DOHH2 (cell line): ENCODE measurements at regions not wholly inside any gene's neighbourhood (a gene's known extent, or its start where the extent isn't known, plus 50 kb on each side); places are given as distances from the start of the nearest gene placed in this dataset.

Experiments
- H3F3A ChIP-seq: fragments of 200-600 bp; sonication (generic), shearing (Covaris generic); 2 replicates; pipeline ENCODE4 v1.6.0; 2016; ENCODE audit warnings: antibody characterized with exemption, mild to moderate bottlenecking; ENCODE audit not compliant: control insufficient read depth, insufficient read depth
- H3K27ac ChIP-seq: fragments of 200-600 bp; sonication (generic); 2 replicates; pipeline ENCODE4 v1.5.1; 2014; ENCODE audit warnings: low read depth, mild to moderate bottlenecking, low read length, moderate library complexity
- H3K27me3 ChIP-seq: fragments of 200-600 bp; sonication (generic); 2 replicates; pipeline ENCODE4 v1.6.1; 2014; ENCODE audit warnings: mild to moderate bottlenecking, low read length, mixed read lengths; ENCODE audit not compliant: control insufficient read depth
- H3K36me3 ChIP-seq: fragments of 200-600 bp; sonication (generic); 2 replicates; pipeline ENCODE4 v1.6.1; 2014; ENCODE audit warnings: mild to moderate bottlenecking, low read length, moderate library complexity, mixed read lengths; ENCODE audit not compliant: control insufficient read depth
- H3K4me1 ChIP-seq: fragments of 200-600 bp; sonication (generic); 2 replicates; pipeline ENCODE4 v1.6.1; 2014; ENCODE audit warnings: mild to moderate bottlenecking, low read length, mixed read lengths; ENCODE audit not compliant: control insufficient read depth
- H3K4me2 ChIP-seq: fragments of 200-600 bp; sonication (generic); 2 replicates; pipeline ENCODE4 v1.6.0; 2014; ENCODE audit warnings: mild to moderate bottlenecking, low read length, moderate library complexity
- H3K4me3 ChIP-seq: fragments of 200-600 bp; sonication (generic); 2 replicates; pipeline ENCODE4 v1.5.1; 2014; ENCODE audit warnings: mild to moderate bottlenecking, low read length, mixed read lengths
- H3K79me2 ChIP-seq: fragments of 200-600 bp; sonication (generic); 2 replicates; pipeline ENCODE4 v1.6.1; 2014; ENCODE audit warnings: mild to moderate bottlenecking, low read length, mixed read lengths; ENCODE audit not compliant: control insufficient read depth
- H3K9me2 ChIP-seq: fragments of 200-600 bp; sonication (generic); replicated peaks from 2 replicates; pipeline ENCODE4 v1.6.1; 2014; ENCODE audit warnings: mild to moderate bottlenecking, low read length, mixed read lengths; ENCODE audit not compliant: control insufficient read depth
- H3K9me3 ChIP-seq: fragments of 200-600 bp; sonication (generic); 2 replicates; pipeline ENCODE4 v1.6.1; 2014; ENCODE audit warnings: antibody characterized with exemption, low read length, mixed read lengths; ENCODE audit not compliant: control insufficient read depth, insufficient read depth
- H4K20me1 ChIP-seq: fragments of 200-600 bp; sonication (generic); 2 replicates; pipeline ENCODE4 v1.6.0; 2014; ENCODE audit warnings: low read depth, mild to moderate bottlenecking, antibody characterized with exemption, low read length, moderate library complexity; ENCODE audit not compliant: control insufficient read depth, insufficient read depth
- CTCF ChIP-seq: fragments of 200-600 bp; sonication (generic); IDR thresholded peaks from one replicate; pipeline ENCODE4 v1.5.1; 2014; ENCODE audit warnings: antibody characterized with exemption, mild to moderate bottlenecking, low read depth, low read length; ENCODE audit not compliant: poor library complexity, severe bottlenecking
- EZH2phosphoT487 ChIP-seq: fragments of 200-600 bp; sonication (generic); IDR thresholded peaks from 2 replicates; pipeline ENCODE4 v1.6.1; 2017; ENCODE audit warnings: borderline replicate concordance, mild to moderate bottlenecking, antibody characterized with exemption, low read length, moderate library complexity, mixed read lengths

DNA sequence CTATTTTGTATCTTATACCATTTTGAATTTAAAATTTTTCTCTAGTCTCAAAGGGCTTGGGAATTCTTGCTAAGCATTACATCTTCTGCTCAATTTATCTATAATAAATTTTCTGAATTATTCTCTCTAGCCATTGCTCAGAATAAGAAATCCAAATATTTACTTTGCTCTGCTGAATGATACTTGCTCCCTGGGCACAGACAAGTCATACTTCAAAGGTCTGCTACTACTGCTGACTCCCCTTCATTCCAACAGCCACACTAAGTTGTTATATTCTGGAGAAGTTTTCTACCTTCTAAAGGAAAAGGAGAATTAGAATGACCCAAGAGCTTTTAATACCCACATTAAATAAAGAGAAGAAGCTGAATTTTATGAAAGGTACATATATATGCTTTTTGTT is 460.3 kb upstream of the ZNF717 start:
- Histone ChIP-seq H4K20me1 (no peaks in the 10 kb centered on the region), H3K9me2 (no peaks in the 10 kb centered on the region), H3F3A (no peaks in the 10 kb centered on the region), H3K4me2 (no peak overlapping the region), H3K27ac (no peak overlapping the region), H3K9me3 (no peaks in the 10 kb centered on the region), H3K36me3 (no peaks in the 10 kb centered on the region), H3K27me3 (no peaks in the 10 kb centered on the region), H3K79me2 (no peaks in the 10 kb centered on the region), H3K4me1 (no peaks in the 10 kb centered on the region), H3K4me3 (no peak overlapping the region)
- TF ChIP-seq EZH2phosphoT487 (no peak), CTCF (no peak)

GRCh38 chr3:76264496-76264895 is 479.1 kb upstream of the ZNF717 start:
- H3K79me2 ChIP-seq, result no peaks in the 10 kb centered on the region
- H3K9me2 ChIP-seq, result no peaks in the 10 kb centered on the region
- H3K9me3 ChIP-seq, result no peaks in the 10 kb centered on the region
- no peaks in the 10 kb centered on the region for H3F3A ChIP-seq
- no peak for TF ChIP-seq EZH2phosphoT487
- TF ChIP-seq CTCF, result no peak
- no peak overlapping the region for H3K4me2 ChIP-seq
- no peak overlapping the region for H3K4me3 ChIP-seq
- H3K36me3 ChIP-seq, result no peaks in the 10 kb centered on the region
- no peaks in the 10 kb centered on the region for H4K20me1 ChIP-seq
- no peaks in the 10 kb centered on the region for H3K4me1 ChIP-seq
- H3K27me3 ChIP-seq, result no peaks in the 10 kb centered on the region
- no peak overlapping the region for H3K27ac ChIP-seq

DNA sequence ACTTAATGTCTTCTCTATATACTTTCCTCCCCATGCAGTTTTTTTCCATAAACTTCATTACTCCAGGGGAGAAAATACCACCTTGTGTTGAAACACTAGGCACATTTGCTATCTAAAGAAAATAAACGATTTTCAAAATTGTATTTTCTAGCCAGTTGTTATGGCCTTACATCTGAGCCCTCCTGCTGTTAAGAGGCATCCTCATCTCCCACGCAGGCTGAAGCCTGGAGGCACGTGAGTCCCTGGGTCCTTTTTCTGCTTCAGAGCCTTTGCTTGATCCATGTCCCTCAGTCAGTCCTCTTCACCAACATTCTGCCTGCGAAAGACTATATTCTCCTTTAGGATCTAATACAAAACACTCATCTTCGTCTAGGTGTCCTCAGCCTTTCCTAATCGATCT is 479.6 kb upstream of the ZNF717 start:
- H3K4me3 ChIP-seq, result no peak overlapping the region
- no peaks in the 10 kb centered on the region for H4K20me1 ChIP-seq
- no peaks in the 10 kb centered on the region for H3K36me3 ChIP-seq
- no peaks in the 10 kb centered on the region for H3K4me1 ChIP-seq
- TF ChIP-seq EZH2phosphoT487, result no peak
- TF ChIP-seq CTCF, result no peak
- H3K4me2 ChIP-seq, result no peak overlapping the region
- H3F3A ChIP-seq, result no peaks in the 10 kb centered on the region
- H3K27ac ChIP-seq, result no peak overlapping the region
- no peaks in the 10 kb centered on the region for H3K9me3 ChIP-seq
- no peaks in the 10 kb centered on the region for H3K79me2 ChIP-seq
- no peaks in the 10 kb centered on the region for H3K27me3 ChIP-seq
- H3K9me2 ChIP-seq, result no peaks in the 10 kb centered on the region

DNA sequence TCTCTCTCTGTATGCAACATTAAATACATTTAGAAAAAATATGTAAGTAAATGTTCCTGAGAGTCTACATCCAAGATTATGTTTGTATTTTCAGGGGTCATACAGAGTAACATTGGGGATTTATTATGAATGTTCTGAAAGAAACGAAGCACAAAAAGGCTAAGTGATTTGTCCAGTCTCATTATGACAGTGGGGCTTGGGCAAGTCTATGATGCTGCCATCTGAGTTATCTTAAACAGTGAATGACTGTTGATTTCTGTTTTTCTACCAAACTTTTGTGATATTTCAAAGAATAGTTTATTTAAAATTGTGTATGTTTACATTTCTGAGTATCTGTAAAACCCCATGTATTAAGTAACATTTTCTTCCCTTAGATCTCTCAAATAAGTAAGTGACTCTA is 481.2 kb upstream of the ZNF717 start:
- Histone ChIP-seq H3K9me3 (no peaks in the 10 kb centered on the region), H3K27ac (no peak overlapping the region), H3F3A (no peaks in the 10 kb centered on the region), H3K4me2 (no peak overlapping the region), H3K9me2 (no peaks in the 10 kb centered on the region), H3K27me3 (no peaks in the 10 kb centered on the region), H3K4me3 (no peak overlapping the region), H4K20me1 (no peaks in the 10 kb centered on the region), H3K79me2 (no peaks in the 10 kb centered on the region), H3K4me1 (no peaks in the 10 kb centered on the region), H3K36me3 (no peaks in the 10 kb centered on the region)
- TF ChIP-seq EZH2phosphoT487, result no peak
- TF ChIP-seq CTCF, result no peak
